K562 (cell line): ENCODE measurements at regions not wholly inside any gene's neighbourhood (a gene's known extent, or its start where the extent isn't known, plus 50 kb on each side); places are given as distances from the start of the nearest gene placed in this dataset.

Experiments used
- BDP1 ChIP-seq: IDR thresholded peaks from 3 replicates; pipeline ENCODE4 v1.6.1; 2011; ENCODE audit not compliant: insufficient read length, insufficient read depth
- FOXA3 ChIP-seq, 2 experiments: fragments of 450-650 bp in 1 of 2; sonication (generic) in 1 of 2; formaldehyde crosslinking; IDR thresholded peaks in 1 of 2; conservative IDR thresholded peaks in 1 of 2; 2 replicates each; pipeline versions ENCODE4 v1.4.0 to v1.8.0; 2020 to 2022; ENCODE audit warnings: mild to moderate bottlenecking in 2 of 2, missing genetic modification reagents in 1 of 2
- MAFF ChIP-seq: IDR thresholded peaks from 2 replicates; pipeline ENCODE4 v1.6.1; 2012; ENCODE audit warnings: low read length, improper control_type of control experiment
- POLR3A ChIP-seq: IDR thresholded peaks from 2 replicates; pipeline ENCODE4 v1.6.1; 2011; ENCODE audit warnings: borderline replicate concordance, mild to moderate bottlenecking, moderate library complexity; ENCODE audit not compliant: insufficient read length, insufficient read depth; ENCODE audit errors: extremely low read depth
- ZEB2 ChIP-seq: fragments of 450-650 bp; IDR thresholded peaks from 2 replicates; pipeline ENCODE4 v1.6.1; 2016
- ZFPM2 ChIP-seq: fragments of 250-450 bp; sonication (Bioruptor Pico); IDR thresholded peaks from 2 replicates; pipeline ENCODE4 v1.5.1; 2022; ENCODE audit warnings: mild to moderate bottlenecking
- ZHX1 ChIP-seq: fragments of 150-350 bp; conservative IDR thresholded peaks from 2 replicates; pipeline ENCODE4 v1.6.1; 2014; ENCODE audit warnings: low read length
- ZNF561 ChIP-seq: fragments of 450-650 bp; formaldehyde crosslinking; conservative IDR thresholded peaks from 2 replicates; pipeline ENCODE4 v1.4.0; 2020; ENCODE audit warnings: mild to moderate bottlenecking, moderate library complexity
- ZNF780A ChIP-seq: fragments of 250-450 bp; sonication (Bioruptor Pico); IDR thresholded peaks from 2 replicates; pipeline ENCODE4 v1.5.0; 2021; ENCODE audit warnings: mild to moderate bottlenecking
- ZSCAN29 ChIP-seq: fragments of 450-650 bp; IDR thresholded peaks from 2 replicates; pipeline ENCODE4 v1.6.1; 2017

DNA sequence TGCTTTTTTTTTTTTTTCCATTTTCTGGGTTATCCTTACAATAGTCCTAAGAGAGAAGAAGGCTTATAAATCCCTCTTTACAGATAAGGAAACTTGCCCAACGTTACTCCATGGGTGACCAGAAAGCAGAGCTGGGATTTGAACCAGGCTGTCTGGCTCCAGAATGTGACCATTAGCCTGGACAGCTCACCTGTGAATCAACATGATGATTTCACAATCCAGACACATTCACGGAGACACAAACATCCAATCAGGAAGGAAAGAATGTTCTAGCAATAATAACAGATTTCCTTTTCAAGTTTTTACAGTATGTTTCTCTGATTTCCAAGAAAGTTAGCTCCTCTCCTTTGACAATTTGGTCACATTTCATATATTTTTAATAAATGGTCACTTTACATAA is 118.3 kb downstream of the GALC start:
- TF ChIP-seq ZFPM2, result no peak
- no peak for TF ChIP-seq FOXA3 (CRISPR knock-in tag; conservative IDR thresholded peaks at IDR 0.05 in 1 of 2, IDR thresholded peaks at IDR 0.05 in 1 of 2)
- no peak for TF ChIP-seq ZHX1
- no peak for TF ChIP-seq ZNF780A (CRISPR knock-in tag)
- no peak for TF ChIP-seq ZSCAN29
- TF ChIP-seq POLR3A, result no peak
- TF ChIP-seq ZNF561 (CRISPR knock-in tag), result no peak
- no peak for TF ChIP-seq BDP1
- no peak for TF ChIP-seq MAFF
- no peak for TF ChIP-seq ZEB2
